H1 (cell line): ENCODE measurements at regions not wholly inside any gene's neighbourhood (a gene's known extent, or its start where the extent isn't known, plus 50 kb on each side); places are given as distances from the start of the nearest gene placed in this dataset.

Experiments used
- ASH2L ChIP-seq: fragments of 200-600, 300-600 bp; sonication (generic); IDR thresholded peaks from one replicate; pipeline ENCODE4 v1.7.1; 2017; ENCODE audit warnings: low read length
- BACH1 ChIP-seq: IDR thresholded peaks from 2 replicates; pipeline ENCODE4 v1.6.1; 2012; ENCODE audit warnings: low read length, improper control_type of control experiment
- BRCA1 ChIP-seq: IDR thresholded peaks from 2 replicates; pipeline ENCODE4 v1.6.1; 2012; ENCODE audit warnings: low read depth, low read length, improper control_type of control experiment
- CBX8 ChIP-seq: fragments of 300-800, 300-1000 bp; sonication (generic); IDR thresholded peaks from 2 replicates; pipeline ENCODE4 v1.7.1; 2016; ENCODE audit warnings: low read depth, low read length, borderline replicate concordance
- CREB1 ChIP-seq: IDR thresholded peaks from 2 replicates; pipeline ENCODE4 v1.6.1; 2012; ENCODE audit warnings: inconsistent platforms
- CTBP2 ChIP-seq: IDR thresholded peaks from 2 replicates; pipeline ENCODE4 v1.7.0; 2011; ENCODE audit warnings: borderline replicate concordance, mild to moderate bottlenecking, moderate library complexity, mixed read lengths, low read length; ENCODE audit not compliant: insufficient read depth, insufficient read length
- GTF2F1 ChIP-seq: IDR thresholded peaks from 2 replicates; pipeline ENCODE4 v1.6.1; 2012; ENCODE audit warnings: low read depth, low read length, improper control_type of control experiment, borderline replicate concordance
- HDAC6 ChIP-seq: IDR thresholded peaks from one replicate; pipeline ENCODE4 v1.7.1; 2012; ENCODE audit warnings: low read depth, mild to moderate bottlenecking, inconsistent platforms, low read length, moderate library complexity
- KDM1A ChIP-seq: fragments of 200-600, 300-600 bp; sonication (generic); IDR thresholded peaks from 2 replicates; pipeline ENCODE4 v1.7.1; 2016; ENCODE audit warnings: mild to moderate bottlenecking, low read length, borderline replicate concordance
- POLR2AphosphoS5 ChIP-seq: IDR thresholded peaks from 2 replicates; pipeline ENCODE4 v1.6.1; 2011; ENCODE audit warnings: low read depth, low read length
- RAD21 ChIP-seq, 2 experiments: IDR thresholded peaks in 1 of 2; conservative IDR thresholded peaks in 1 of 2; 2 replicates each; pipeline ENCODE4 v1.6.1; 2011; ENCODE audit warnings: low read depth in 2 of 2, low read length in 2 of 2, improper control_type of control experiment in 1 of 2, inconsistent platforms in 1 of 2, mild to moderate bottlenecking in 1 of 2, moderate library complexity in 1 of 2
- RBBP5 ChIP-seq: IDR thresholded peaks from 2 replicates; pipeline ENCODE4 v1.7.1; 2012; ENCODE audit warnings: low read depth, mild to moderate bottlenecking, inconsistent platforms, low read length, moderate library complexity, borderline replicate concordance
- RXRA ChIP-seq: IDR thresholded peaks from 2 replicates; pipeline ENCODE4 v1.6.1; 2011; ENCODE audit warnings: low read depth, mild to moderate bottlenecking, low read length, moderate library complexity; ENCODE audit not compliant: insufficient read depth
- SIN3A ChIP-seq, 2 experiments: IDR thresholded peaks in 1 of 2; conservative IDR thresholded peaks in 1 of 2; 2 replicates each; pipeline ENCODE4 v1.6.1; 2011 to 2012; ENCODE audit warnings: low read length in 2 of 2, improper control_type of control experiment in 1 of 2, low read depth in 1 of 2, mild to moderate bottlenecking in 1 of 2
- SIX5 ChIP-seq: IDR thresholded peaks from 2 replicates; pipeline ENCODE4 v1.6.1; 2011; ENCODE audit warnings: mild to moderate bottlenecking, low read depth, low read length
- SP1 ChIP-seq: IDR thresholded peaks from 2 replicates; pipeline ENCODE4 v1.6.1; 2011; ENCODE audit warnings: low read depth, low read length
- SUZ12 ChIP-seq: fragments of 200-600 bp; sonication (generic); IDR thresholded peaks from 2 replicates; pipeline ENCODE4 v1.6.1; 2012; ENCODE audit warnings: mild to moderate bottlenecking, inconsistent platforms, low read length, moderate library complexity, mixed read lengths
- TAF1 ChIP-seq: IDR thresholded peaks from 2 replicates; pipeline ENCODE4 v1.6.1; 2011; ENCODE audit warnings: mild to moderate bottlenecking, low read depth, low read length
- TAF7 ChIP-seq: optimal IDR thresholded peaks from 2 replicates; pipeline ENCODE3; 2011; ENCODE audit warnings: low read depth, mild to moderate bottlenecking, inconsistent platforms, low read length, moderate library complexity, borderline replicate concordance
- ZNF274 ChIP-seq: IDR thresholded peaks from 2 replicates; pipeline ENCODE4 v1.7.0; 2012; ENCODE audit warnings: low read length, borderline replicate concordance; ENCODE audit errors: extremely low read depth
- TF ChIP-seq, protein P1 (sequence below): IDR thresholded peaks from 2 replicates; pipeline ENCODE4 v1.6.1; 2011; ENCODE audit warnings: low read length, improper control_type of control experiment

DNA sequence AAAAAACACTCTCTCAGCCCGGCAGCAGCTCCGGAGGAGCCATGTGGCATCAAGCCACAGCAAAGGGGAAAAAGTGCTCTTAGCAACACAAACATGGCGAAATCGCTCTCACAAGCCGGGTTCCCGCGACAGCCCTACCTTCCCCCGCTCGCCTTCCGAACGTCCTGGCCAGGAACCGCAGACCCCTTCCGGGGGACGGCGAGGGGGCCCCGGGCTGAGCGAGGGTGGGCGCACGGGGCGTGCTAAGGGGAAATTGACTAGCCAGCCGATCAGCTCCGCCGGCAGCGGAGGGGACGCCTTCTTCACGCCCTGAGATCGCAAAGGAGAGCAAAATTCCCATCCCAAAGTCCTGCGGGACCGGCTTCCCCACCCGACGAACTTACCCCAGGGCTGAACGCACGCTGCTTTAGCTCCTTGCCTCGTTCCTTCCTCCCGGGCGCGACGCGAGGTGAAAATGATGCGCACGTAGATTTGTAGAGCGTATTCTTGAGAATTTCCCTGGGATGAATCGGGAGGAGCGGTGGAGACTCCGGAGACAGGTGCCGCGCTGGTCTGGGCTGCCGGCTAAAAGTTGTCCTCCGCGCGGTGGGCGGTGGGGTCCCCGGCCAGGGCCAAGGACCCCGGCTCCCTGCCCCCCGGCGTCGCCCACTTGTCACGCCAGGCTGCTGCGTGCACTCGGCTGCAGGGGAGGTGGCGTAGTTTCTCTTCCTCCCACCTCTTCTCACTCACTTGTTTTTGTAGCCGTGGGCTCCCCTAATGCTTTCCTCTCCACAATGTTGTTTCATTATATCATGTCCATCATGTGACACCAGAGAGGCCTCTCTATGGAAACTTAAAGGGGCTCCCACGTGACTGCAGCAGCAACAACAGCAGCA lies 220.1 kb upstream of the MKLN1 start (continued):
- no peak for TF ChIP-seq ZNF274
- TF ChIP-seq RBBP5: peak; percentile 63
- TF ChIP-seq TAF7: no peak
- TF ChIP-seq HDAC6: no peak
- TF ChIP-seq SIN3A (conservative IDR thresholded peaks at IDR 0.05 in 1 of 2, IDR thresholded peaks at IDR 0.05 in 1 of 2; ENCODE audit: low read depth in 1 of 2, low read length in 2 of 2): peak; percentile 60 to 73; a peak in 2 of 4 replicates
- no peak for TF ChIP-seq CBX8
- no peak for TF ChIP-seq GTF2F1
- TF ChIP-seq KDM1A: no peak
- TF ChIP-seq SP1: no peak
- TF ChIP-seq CREB1: 0 out of 2 replicates have a peak, but pooled peaks have one; percentile 29
- TF ChIP-seq BACH1: no peak
- no peak for TF ChIP-seq CTBP2
- no peak for TF ChIP-seq SIX5
- peak; percentile 82 for TF ChIP-seq ASH2L
- no peak for TF ChIP-seq POLR2AphosphoS5
- no peak for TF ChIP-seq RXRA
- TF ChIP-seq RAD21 (IDR thresholded peaks at IDR 0.05 in 1 of 2, conservative IDR thresholded peaks at IDR 0.05 in 1 of 2; ENCODE audit: low read depth in 2 of 2, low read length in 2 of 2): peak in 1 of 2 experiments; percentile 2; a peak in 1 of 4 replicates
- TF ChIP-seq SUZ12: peak; percentile 39; the same call in 1 of the 2 replicates
- peak; percentile 22; the same call in 1 of the 2 replicates for TF ChIP-seq TAF1
- peak; percentile 20; the same call in 1 of the 2 replicates for TF ChIP-seq BRCA1
- TF ChIP-seq, protein P1, sequence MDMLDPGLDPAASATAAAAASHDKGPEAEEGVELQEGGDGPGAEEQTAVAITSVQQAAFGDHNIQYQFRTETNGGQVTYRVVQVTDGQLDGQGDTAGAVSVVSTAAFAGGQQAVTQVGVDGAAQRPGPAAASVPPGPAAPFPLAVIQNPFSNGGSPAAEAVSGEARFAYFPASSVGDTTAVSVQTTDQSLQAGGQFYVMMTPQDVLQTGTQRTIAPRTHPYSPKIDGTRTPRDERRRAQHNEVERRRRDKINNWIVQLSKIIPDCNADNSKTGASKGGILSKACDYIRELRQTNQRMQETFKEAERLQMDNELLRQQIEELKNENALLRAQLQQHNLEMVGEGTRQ: peak; percentile 83
- TF ChIP-seq, all 59 proteins: peak for 14
